ENCODE measurements at regions not wholly inside any gene's neighbourhood (a gene's known extent, or its start where the extent isn't known, plus 50 kb on each side); places are given as distances from the start of the nearest gene placed in this dataset.
A peak's percentile ranks its signal among the peaks of the same experiment; 100 is the strongest.

DNA sequence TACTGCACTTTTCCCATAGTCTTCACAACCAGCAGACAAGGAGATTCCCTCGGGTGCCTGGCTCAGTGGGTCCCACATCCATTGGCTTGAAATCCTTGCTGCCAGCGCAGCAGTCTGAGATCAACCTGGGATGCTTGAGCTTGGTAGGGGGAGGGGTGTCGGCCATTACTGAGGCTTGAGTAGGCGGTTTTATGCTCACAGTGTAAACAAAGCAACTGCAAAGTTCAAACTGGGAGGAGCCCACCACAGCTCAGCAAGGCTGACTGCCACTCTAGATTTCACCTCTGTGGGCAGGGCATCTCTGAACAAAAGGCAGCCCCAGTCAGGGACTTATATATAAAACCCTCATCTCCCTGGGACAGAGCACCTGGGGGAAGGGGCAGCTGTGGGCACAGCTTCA, 512.3 kb upstream of the MPDZ start:
- CTCF ChIA-PET = no interaction called here
- H3K27me3 Mint-ChIP-seq = no peaks in the 10 kb centered on the region

DNA sequence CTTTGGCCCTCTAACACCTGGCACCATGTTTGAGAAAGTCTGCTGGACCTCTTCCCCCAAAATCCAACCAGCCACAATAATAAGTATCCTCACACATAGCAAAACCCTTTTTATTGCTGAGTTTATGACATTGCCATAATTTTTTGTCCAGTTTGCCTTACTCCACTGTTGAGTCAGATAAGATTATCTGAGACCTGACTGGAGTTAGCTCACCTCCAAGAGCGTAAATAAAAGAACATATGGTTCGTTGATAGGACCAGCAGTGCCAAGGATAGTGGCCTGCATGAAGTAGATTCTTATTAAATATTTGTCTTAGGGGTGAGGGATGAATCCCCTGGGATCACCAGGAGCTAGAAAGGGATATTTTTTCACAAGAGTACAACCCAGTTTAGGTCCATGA, 510.6 kb upstream of the MPDZ start:
- ChIA-PET POLR2A (no interaction called here), CTCF (no interaction called here)
- Mint-ChIP-seq H3K4me3 (no peak overlapping the region), H3K36me3 (no peaks in the 10 kb centered on the region), H3K27ac (peak overlapping the region in 1 of 8 donors; percentile 62), H3K9me3 (peaks cover 11 to 29% (median 17%) of the 10 kb centered on the region in 5 donors), H3K27me3 (no peaks in the 10 kb centered on the region), H3K4me1 (no peaks in the 10 kb centered on the region)
- Histone ChIP-seq H3K36me3 (ENCODE audit: insufficient read depth, low read length) (no peaks in the 10 kb centered on the region), H3K4me1 (ENCODE audit: insufficient read depth, low read length) (no peaks in the 10 kb centered on the region), H3K4me3 (ENCODE audit: low read length) (no peak overlapping the region), H3K27ac (ENCODE audit: low read depth, low read length) (no peak overlapping the region), H3K9me3 (ENCODE audit: low read length) (no peaks in the 10 kb centered on the region), H3K27me3 (ENCODE audit: insufficient read depth, low read length, poor library complexity, severe bottlenecking) (no peaks in the 10 kb centered on the region)
- no peak for DNase-seq

More for the DNA sequence above, 512.3 kb upstream of the MPDZ start:
- Histone ChIP-seq H3K4me1 (ENCODE audit: insufficient read depth, low read length) (no peaks in the 10 kb centered on the region), H3K27ac (ENCODE audit: low read depth, low read length) (no peak overlapping the region), H3K36me3 (ENCODE audit: insufficient read depth, low read length) (no peaks in the 10 kb centered on the region), H3K27me3 (ENCODE audit: insufficient read depth, low read length, poor library complexity, severe bottlenecking) (no peaks in the 10 kb centered on the region), H3K4me3 (ENCODE audit: low read length) (no peak overlapping the region), H3K9me3 (ENCODE audit: low read length) (no peaks in the 10 kb centered on the region)
- DNase-seq = no peak
- no peak overlapping the region for H3K4me3 Mint-ChIP-seq
- H3K4me1 Mint-ChIP-seq = no peaks in the 10 kb centered on the region
- H3K27ac Mint-ChIP-seq = no peak overlapping the region
- H3K36me3 Mint-ChIP-seq = no peaks in the 10 kb centered on the region
- H3K9me3 Mint-ChIP-seq = peaks cover 11 to 30% (median 23%) of the 10 kb centered on the region in 5 donors
- POLR2A ChIA-PET = no interaction called here

DNA sequence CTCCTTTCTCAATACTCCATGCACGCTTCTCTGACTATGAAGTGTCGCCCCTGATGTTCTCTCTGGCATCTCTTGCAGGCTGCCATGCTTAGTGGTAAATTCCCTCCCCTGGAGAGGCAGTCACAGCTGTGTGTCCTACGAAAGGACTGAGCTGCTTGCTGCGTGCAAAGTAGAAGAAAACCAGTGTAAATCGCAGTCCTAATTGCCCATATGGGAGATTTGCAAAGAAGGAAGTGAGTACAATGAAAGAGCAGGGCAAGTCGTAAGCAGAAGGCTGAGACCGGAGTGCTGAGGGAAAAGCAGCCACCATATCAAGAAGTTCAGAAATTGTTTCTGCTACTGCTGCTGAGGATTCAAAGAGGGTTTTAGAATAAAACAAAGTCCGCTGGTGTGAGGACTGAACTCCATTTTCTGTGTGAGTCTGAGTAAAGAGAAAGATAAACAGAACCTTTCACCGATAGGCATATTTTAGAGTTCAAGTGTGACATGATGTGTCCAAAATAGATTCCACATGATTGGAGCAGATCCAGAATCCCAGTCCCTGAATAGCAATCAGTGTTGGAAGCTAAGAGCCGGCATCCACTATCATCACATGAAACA, 507.8 kb upstream of the MPDZ start:
- POLR2A ChIA-PET = no interaction called here
- Mint-ChIP-seq H3K27me3 (no peaks in the 10 kb centered on the region), H3K4me1 (no peaks in the 10 kb centered on the region), H3K9me3 (peaks cover 1 to 16% (median 6%) of the 10 kb centered on the region in 5 donors), H3K27ac (no peak overlapping the region), H3K4me3 (no peak overlapping the region), H3K36me3 (no peaks in the 10 kb centered on the region)
- no peaks in the 10 kb centered on the region for H3K9me3 ChIP-seq (ENCODE audit: low read length)
- DNase-seq = no peak
- H3K4me1 ChIP-seq (ENCODE audit: insufficient read depth, low read length) = no peaks in the 10 kb centered on the region
- no peaks in the 10 kb centered on the region for H3K36me3 ChIP-seq (ENCODE audit: insufficient read depth, low read length)
- CTCF ChIA-PET = no interaction called here
- H3K27me3 ChIP-seq (ENCODE audit: insufficient read depth, low read length, poor library complexity, severe bottlenecking) = no peaks in the 10 kb centered on the region
- no peak overlapping the region for H3K4me3 ChIP-seq (ENCODE audit: low read length)
- no peak overlapping the region for H3K27ac ChIP-seq (ENCODE audit: low read depth, low read length)

- ChIA-PET POLR2A (no interaction called here), CTCF (no interaction called here)
- H3K27ac ChIP-seq (ENCODE audit: low read depth, low read length) = no peak overlapping the region
- no peaks in the 10 kb centered on the region for H3K27me3 ChIP-seq (ENCODE audit: insufficient read depth, low read length, poor library complexity, severe bottlenecking)
- H3K4me3 ChIP-seq (ENCODE audit: low read length) = no peak overlapping the region
- no peaks in the 10 kb centered on the region for H3K4me1 ChIP-seq (ENCODE audit: insufficient read depth, low read length)
- Mint-ChIP-seq H3K9me3 (peaks cover 0 to 19% (median 4%) of the 10 kb centered on the region in 5 donors), H3K27me3 (no peaks in the 10 kb centered on the region), H3K4me1 (no peaks in the 10 kb centered on the region), H3K4me3 (no peak overlapping the region), H3K27ac (no peak overlapping the region), H3K36me3 (no peaks in the 10 kb centered on the region)
- no peak for DNase-seq
- no peaks in the 10 kb centered on the region for H3K9me3 ChIP-seq (ENCODE audit: low read length)
- no peaks in the 10 kb centered on the region for H3K36me3 ChIP-seq (ENCODE audit: insufficient read depth, low read length)
Measured at GRCh38 chr9:13786711-13787110, 507.2 kb upstream of the MPDZ start.

DNA sequence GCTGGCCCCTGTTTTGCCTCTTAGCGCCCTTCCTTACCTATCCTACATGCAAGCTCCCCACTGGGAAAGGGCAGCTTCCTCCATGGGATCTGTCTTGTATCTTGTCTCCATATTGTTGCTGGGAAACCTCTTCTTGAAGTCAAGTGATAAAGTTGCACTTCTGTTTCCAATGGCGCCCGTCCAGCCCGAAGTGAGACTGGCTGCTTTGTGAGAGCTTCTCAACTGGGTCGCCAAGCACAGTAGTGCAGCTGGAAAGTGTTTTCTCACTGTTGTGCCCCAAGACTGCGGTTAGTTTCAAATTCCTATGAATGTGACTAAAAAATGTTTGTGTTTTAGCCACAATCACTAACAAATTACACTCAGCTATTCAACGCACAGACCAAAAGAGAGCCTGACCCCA, 506.6 kb upstream of the MPDZ start:
- POLR2A ChIA-PET = no interaction called here
- CTCF ChIA-PET = no interaction called here
- Mint-ChIP-seq H3K27ac (no peak overlapping the region), H3K36me3 (no peaks in the 10 kb centered on the region), H3K27me3 (no peaks in the 10 kb centered on the region), H3K4me1 (no peaks in the 10 kb centered on the region), H3K9me3 (peaks cover 0 to 19% (median 4%) of the 10 kb centered on the region in 5 donors), H3K4me3 (no peak overlapping the region)
- no peak overlapping the region for H3K4me3 ChIP-seq (ENCODE audit: low read length)
- no peaks in the 10 kb centered on the region for H3K4me1 ChIP-seq (ENCODE audit: insufficient read depth, low read length)
- H3K9me3 ChIP-seq (ENCODE audit: low read length) = no peaks in the 10 kb centered on the region
- H3K27ac ChIP-seq (ENCODE audit: low read depth, low read length) = no peak overlapping the region
- H3K27me3 ChIP-seq (ENCODE audit: insufficient read depth, low read length, poor library complexity, severe bottlenecking) = no peaks in the 10 kb centered on the region
- DNase-seq = no peak
- no peaks in the 10 kb centered on the region for H3K36me3 ChIP-seq (ENCODE audit: insufficient read depth, low read length)

DNA sequence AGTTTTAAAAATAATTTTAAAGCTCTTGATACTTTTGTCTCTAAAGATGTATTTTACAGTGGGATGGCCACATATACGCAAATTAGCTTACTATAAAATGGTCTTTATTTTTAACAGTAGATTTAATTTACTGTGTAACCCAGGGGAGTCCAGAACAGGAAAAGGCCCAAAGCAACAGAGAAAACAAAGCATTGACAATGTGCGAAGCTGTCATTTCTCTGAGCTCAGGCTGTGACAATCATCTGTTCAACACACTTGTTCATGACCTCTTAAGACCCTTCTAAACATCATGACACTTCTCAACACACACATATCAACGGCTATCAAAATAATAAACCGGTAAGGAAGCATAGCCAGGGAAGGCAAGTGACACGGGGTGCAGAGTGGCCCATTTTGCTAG, 499.6 kb upstream of the MPDZ start:
- Histone ChIP-seq H3K9me3 (ENCODE audit: low read length) (no peaks in the 10 kb centered on the region), H3K4me3 (ENCODE audit: low read length) (no peak overlapping the region), H3K36me3 (ENCODE audit: insufficient read depth, low read length) (no peaks in the 10 kb centered on the region), H3K27me3 (ENCODE audit: insufficient read depth, low read length, poor library complexity, severe bottlenecking) (no peaks in the 10 kb centered on the region), H3K27ac (ENCODE audit: low read depth, low read length) (no peak overlapping the region), H3K4me1 (ENCODE audit: insufficient read depth, low read length) (no peaks in the 10 kb centered on the region)
- no peak for DNase-seq
- H3K27ac Mint-ChIP-seq = no peak overlapping the region
- H3K36me3 Mint-ChIP-seq = no peaks in the 10 kb centered on the region
- no peaks in the 10 kb centered on the region for H3K27me3 Mint-ChIP-seq
- H3K4me1 Mint-ChIP-seq = no peaks in the 10 kb centered on the region
- POLR2A ChIA-PET = no interaction called here
- CTCF ChIA-PET = no interaction called here
- no peak overlapping the region for H3K4me3 Mint-ChIP-seq
- peaks cover 0 to 13% (median 2%) of the 10 kb centered on the region in 5 donors for H3K9me3 Mint-ChIP-seq

- H3K27ac ChIP-seq (ENCODE audit: low read depth, low read length) = no peak overlapping the region
- H3K4me3 ChIP-seq (ENCODE audit: low read length) = no peak overlapping the region
- no peaks in the 10 kb centered on the region for H3K36me3 Mint-ChIP-seq
- peaks cover 0 to 13% (median 2%) of the 10 kb centered on the region in 5 donors for H3K9me3 Mint-ChIP-seq
- no peak overlapping the region for H3K27ac Mint-ChIP-seq
- H3K4me1 Mint-ChIP-seq = no peaks in the 10 kb centered on the region
- no peaks in the 10 kb centered on the region for H3K36me3 ChIP-seq (ENCODE audit: insufficient read depth, low read length)
- H3K4me3 Mint-ChIP-seq = no peak overlapping the region
- H3K27me3 ChIP-seq (ENCODE audit: insufficient read depth, low read length, poor library complexity, severe bottlenecking) = no peaks in the 10 kb centered on the region
- DNase-seq = no peak
- ChIA-PET POLR2A (no interaction called here), CTCF (no interaction called here)
- H3K27me3 Mint-ChIP-seq = no peaks in the 10 kb centered on the region
- H3K9me3 ChIP-seq (ENCODE audit: low read length) = no peaks in the 10 kb centered on the region
- no peaks in the 10 kb centered on the region for H3K4me1 ChIP-seq (ENCODE audit: insufficient read depth, low read length)
Measured at GRCh38 chr9:13778631-13779030, 499.1 kb upstream of the MPDZ start.

GRCh38 chr9:13770956-13771355, 491.5 kb upstream of the MPDZ start:
- H3K9me3 Mint-ChIP-seq = peaks cover 0 to 13% (median 1%) of the 10 kb centered on the region in 5 donors
- Histone ChIP-seq H3K27ac (ENCODE audit: low read depth, low read length) (no peak overlapping the region), H3K27me3 (ENCODE audit: insufficient read depth, low read length, poor library complexity, severe bottlenecking) (no peaks in the 10 kb centered on the region), H3K4me1 (ENCODE audit: insufficient read depth, low read length) (no peaks in the 10 kb centered on the region), H3K4me3 (ENCODE audit: low read length) (no peak overlapping the region), H3K36me3 (ENCODE audit: insufficient read depth, low read length) (no peaks in the 10 kb centered on the region), H3K9me3 (ENCODE audit: low read length) (no peaks in the 10 kb centered on the region)
- H3K27me3 Mint-ChIP-seq = no peaks in the 10 kb centered on the region
- DNase-seq = no peak
- no peaks in the 10 kb centered on the region for H3K36me3 Mint-ChIP-seq
- no peaks in the 10 kb centered on the region for H3K4me1 Mint-ChIP-seq
- POLR2A ChIA-PET = no interaction called here
- H3K27ac Mint-ChIP-seq = no peak overlapping the region
- H3K4me3 Mint-ChIP-seq = no peak overlapping the region
- CTCF ChIA-PET = no interaction called here

GRCh38 chr9:13769641-13770040, 490.1 kb upstream of the MPDZ start:
- no peaks in the 10 kb centered on the region for H3K4me1 Mint-ChIP-seq
- CTCF ChIA-PET = no interaction called here

More at GRCh38 chr9:13769641-13770040, 490.1 kb upstream of the MPDZ start:
- no peak overlapping the region for H3K4me3 ChIP-seq (ENCODE audit: low read length)
- no peaks in the 10 kb centered on the region for H3K36me3 Mint-ChIP-seq
- no peaks in the 10 kb centered on the region for H3K4me1 ChIP-seq (ENCODE audit: insufficient read depth, low read length)
- no peaks in the 10 kb centered on the region for H3K36me3 ChIP-seq (ENCODE audit: insufficient read depth, low read length)
- no peak for DNase-seq
- H3K9me3 Mint-ChIP-seq = peaks cover 0 to 8% (median 2%) of the 10 kb centered on the region in 5 donors
- H3K9me3 ChIP-seq (ENCODE audit: low read length) = no peaks in the 10 kb centered on the region
- POLR2A ChIA-PET = no interaction called here
- no peaks in the 10 kb centered on the region for H3K27me3 Mint-ChIP-seq
- no peak overlapping the region for H3K4me3 Mint-ChIP-seq
- no peaks in the 10 kb centered on the region for H3K27me3 ChIP-seq (ENCODE audit: insufficient read depth, low read length, poor library complexity, severe bottlenecking)
- no peak overlapping the region for H3K27ac Mint-ChIP-seq
- H3K27ac ChIP-seq (ENCODE audit: low read depth, low read length) = no peak overlapping the region

Data from CD8-positive, alpha-beta memory T cell (primary cell).